A549 (cell line): ENCODE measurements at regions not wholly inside any gene's neighbourhood (a gene's known extent, or its start where the extent isn't known, plus 50 kb on each side); places are given as distances from the start of the nearest gene placed in this dataset.
"Not testable (repeated sequence)": the region's sequence is repeated elsewhere in the genome, so short reads cannot be mapped to it uniquely, and the experiment has no call there.

Source experiments
- ATAC-seq, 2 experiments: fragments of 200-7000 bp in 1 of 2; fragments of >200 bp in 1 of 2; cut with Nextera tagmentation in 1 of 2; cut with Tn5 transposase in 1 of 2; 3 replicates each; pipeline versions ENCODE4 v1.8.0 to v1.9.1; 2018 to 2020; ENCODE audit warnings: mild to moderate bottlenecking in 1 of 2, moderate library complexity in 1 of 2
- CTCF ChIA-PET: fragments of 300-600 bp; sonication (Branson Sonifier 250); formaldehyde crosslinking; extraction: SDS; loops from one replicate; lab custom pipeline; 2021; ENCODE audit warnings: antibody characterized with exemption, inconsistent platforms; lab: Yijun Ruan, JAX
- POLR2A ChIA-PET: fragments of 350-600 bp; formaldehyde crosslinking; extraction: SDS; loops from one replicate; lab custom pipeline; 2021; ENCODE audit warnings: antibody characterized with exemption, inconsistent platforms; lab: Yijun Ruan, JAX
- DNase-seq, 2 experiments: peaks; one replicate each; pipeline versions ENCODE4 v3.0.0 to v3.0.0-alpha.2; 2011 to 2016; ENCODE audit warnings: low read depth in 1 of 2, low spot score in 1 of 2
- FAIRE-seq: peaks from 2 replicates; lab custom pipeline; 2011; peaks lifted over from hg19 to GRCh38; lab: Jason Lieb, UNC
- H3K27ac ChIP-seq, 2 experiments: fragments of >200 bp; sonication (Bioruptor Twin); formaldehyde crosslinking; 3 replicates each; pipeline ENCODE4 v1.5.1; 2016 to 2017
- H3K4me1 ChIP-seq: fragments of >200 bp; sonication (Bioruptor Twin); formaldehyde crosslinking; 3 replicates; pipeline ENCODE4 v1.6.1; 2016
- H3K4me2 ChIP-seq: fragments of >200 bp; sonication (Bioruptor Twin); formaldehyde crosslinking; 3 replicates; pipeline ENCODE4 v1.6.1; 2016
- H3K4me3 ChIP-seq: fragments of >200 bp; sonication (Bioruptor Twin); formaldehyde crosslinking; 3 replicates; pipeline ENCODE4 v1.5.1; 2016
- H3K9me3 ChIP-seq: fragments of >200 bp; sonication (Bioruptor Twin); formaldehyde crosslinking; 3 replicates; pipeline ENCODE4 v1.6.1; 2016
- ATOH8 ChIP-seq: fragments of 250-450 bp; sonication (Bioruptor Pico); IDR thresholded peaks from 2 replicates; pipeline ENCODE4 v1.5.0; 2020; ENCODE audit warnings: low read depth, mild to moderate bottlenecking, moderate library complexity
- CEBPB ChIP-seq, 2 experiments: fragments of >200 bp in 1 of 2; sonication (Bioruptor Twin) in 1 of 2; formaldehyde crosslinking in 1 of 2; IDR thresholded peaks; 2 replicates each; pipeline ENCODE4 v1.6.1; 2012 to 2016
- CHD4 ChIP-seq: fragments of 200-600 bp; sonication (generic); IDR thresholded peaks from 2 replicates; pipeline ENCODE4 v1.6.1; 2016; ENCODE audit warnings: antibody characterized with exemption, mild to moderate bottlenecking, borderline replicate concordance
- EHMT2 ChIP-seq: fragments of 200-600 bp; sonication (generic); IDR thresholded peaks from 2 replicates; pipeline ENCODE4 v1.6.1; 2016; ENCODE audit warnings: antibody characterized with exemption, low read depth, mild to moderate bottlenecking, moderate library complexity
- HDAC2 ChIP-seq: fragments of 200-600 bp; sonication (generic); IDR thresholded peaks from 2 replicates; pipeline ENCODE4 v1.6.1; 2016
- HEYL ChIP-seq: fragments of 250-450 bp; sonication (Bioruptor Pico); IDR thresholded peaks from 2 replicates; pipeline ENCODE4 v1.8.0; 2021; ENCODE audit warnings: mild to moderate bottlenecking, moderate library complexity
- HOXA7 ChIP-seq: fragments of 250-450 bp; sonication (Bioruptor Pico); IDR thresholded peaks from 2 replicates; pipeline ENCODE4 v1.5.0; 2020; ENCODE audit warnings: mild to moderate bottlenecking, moderate library complexity
- HOXB5 ChIP-seq: fragments of 250-450 bp; sonication (Bioruptor Pico); IDR thresholded peaks from 2 replicates; pipeline ENCODE4 v1.5.0; 2020; ENCODE audit warnings: mild to moderate bottlenecking, moderate library complexity
- KDM1A ChIP-seq: fragments of 200-600 bp; sonication (generic); IDR thresholded peaks from 2 replicates; pipeline ENCODE4 v1.6.1; 2016; ENCODE audit warnings: low read depth, mild to moderate bottlenecking
- MAFK ChIP-seq: fragments of 450-650 bp; IDR thresholded peaks from 2 replicates; pipeline ENCODE4 v1.6.1; 2014; ENCODE audit not compliant: partially characterized antibody
- MAX ChIP-seq: IDR thresholded peaks from 2 replicates; pipeline ENCODE4 v1.6.1; 2012
- NR3C1 ChIP-seq: fragments of >200 bp; sonication (Bioruptor Twin); formaldehyde crosslinking; IDR thresholded peaks from 3 replicates; pipeline ENCODE4 v1.6.1; 2017
- POLR2A ChIP-seq: IDR thresholded peaks from 2 replicates; pipeline ENCODE4 v1.6.1; 2012; ENCODE audit warnings: mild to moderate bottlenecking, low read length
- POLR2AphosphoS2 ChIP-seq: conservative IDR thresholded peaks from 2 replicates; pipeline ENCODE4 v1.6.1; 2012; ENCODE audit warnings: low read length, improper control_type of control experiment, inconsistent platforms
- REST ChIP-seq: fragments of 200-600 bp; sonication (generic); IDR thresholded peaks from 2 replicates; pipeline ENCODE4 v1.6.1; 2016; ENCODE audit warnings: antibody characterized with exemption, mild to moderate bottlenecking, moderate library complexity
- RNF2 ChIP-seq: fragments of 200-600 bp; sonication (generic); IDR thresholded peaks from 2 replicates; pipeline ENCODE4 v1.6.1; 2016; ENCODE audit warnings: low read depth, mild to moderate bottlenecking, antibody characterized with exemption, moderate library complexity, borderline replicate concordance
- SMC3 ChIP-seq: fragments of >200 bp; sonication (Bioruptor Twin); formaldehyde crosslinking; IDR thresholded peaks from 3 replicates; pipeline ENCODE4 v1.6.1; 2018; ENCODE audit warnings: inconsistent platforms
- USF2 ChIP-seq: fragments of 450-650 bp; IDR thresholded peaks from 2 replicates; pipeline ENCODE4 v1.6.1; 2014; ENCODE audit warnings: antibody characterized with exemption
- ZNF302 ChIP-seq: fragments of 250-450 bp; sonication (Bioruptor Pico); IDR thresholded peaks from 2 replicates; pipeline ENCODE4 v1.9.0; 2021; ENCODE audit warnings: inconsistent platforms, mild to moderate bottlenecking, moderate library complexity
- WGBS: methylation state at CpG from one replicate; pipeline ENCODE4 v1.1.6; 2017; ENCODE audit errors: missing lambda C conversion rate; 5-methylcytosine and 5-hydroxymethylcytosine counted together

- ChIA-PET CTCF (no interaction called here), POLR2A (no interaction called here)
- FAIRE-seq: no peak
- WGBS: 85% methylated on average over 3 of the region's 3 CpGs
- no peak overlapping the region for H3K27ac ChIP-seq
- no peaks in the 10 kb centered on the region for H3K4me1 ChIP-seq
- no peak overlapping the region for H3K4me2 ChIP-seq
- H3K9me3 ChIP-seq: no peaks in the 10 kb centered on the region
- TF ChIP-seq CEBPB (IDR thresholded peaks at IDR 0.05) (peak in 1 of 2 experiments; percentile 58; a peak in 3 of 4 replicates), KDM1A (no peak)
- TF ChIP-seq, all 56 proteins: peak for 1
- DNase-seq (peak in 1 of 2 experiments; percentile 2), ATAC-seq (no peak)
- H3K4me3 ChIP-seq: no peak overlapping the region
Measured at GRCh38 chr4:121594796-121595526, 101.8 kb downstream of the ANXA5 start.

GRCh38 chr4:121593760-121594159 lies 103.0 kb downstream of the ANXA5 start:
- TF ChIP-seq MAFK (peak; percentile 58), HDAC2 (no peak), POLR2AphosphoS2 (no peak), POLR2A (no peak)
- no peak for FAIRE-seq
- no peak for ATAC-seq

GRCh38 chr4:121592257-121592656 lies 104.5 kb downstream of the ANXA5 start:
- FAIRE-seq, CTCF ChIA-PET, H3K4me2 ChIP-seq, POLR2A ChIA-PET, DNase-seq, H3K9me3 ChIP-seq, H3K27ac ChIP-seq, H3K4me3 ChIP-seq, H3K4me1 ChIP-seq, ATAC-seq: not testable (repeated sequence)
- WGBS: 0% methylated on average over 3 of the region's 3 CpGs

More at GRCh38 chr4:121593760-121594159, 103.0 kb downstream of the ANXA5 start:
- ChIA-PET CTCF (no interaction called here), POLR2A (no interaction called here)
- H3K4me1 ChIP-seq: no peaks in the 10 kb centered on the region
- H3K9me3 ChIP-seq: no peaks in the 10 kb centered on the region
- no peak overlapping the region for H3K27ac ChIP-seq
- H3K4me3 ChIP-seq: no peak overlapping the region
- no peak overlapping the region for H3K4me2 ChIP-seq
- DNase-seq: no peak

GRCh38 chr4:121584836-121585235 lies 111.9 kb downstream of the ANXA5 start:
- no peak for DNase-seq
- ChIA-PET CTCF (no interaction called here), POLR2A (no interaction called here)
- no peaks in the 10 kb centered on the region for H3K4me1 ChIP-seq
- no peak overlapping the region for H3K4me3 ChIP-seq
- WGBS: 3% methylated on average over 1 of the region's 1 CpG
- no peak for TF ChIP-seq HEYL (CRISPR knock-in tag)
- no peak for TF ChIP-seq CHD4
- TF ChIP-seq, all 56 proteins: peak for 0
- H3K27ac ChIP-seq: no peak overlapping the region
- H3K9me3 ChIP-seq: no peaks in the 10 kb centered on the region
- ATAC-seq: no peak
- no peak for FAIRE-seq
- no peak overlapping the region for H3K4me2 ChIP-seq

- CTCF ChIA-PET: no interaction called here
- FAIRE-seq (no peak), ATAC-seq (no peak), DNase-seq (no peak)
- POLR2A ChIA-PET: no interaction called here
- no peak for TF ChIP-seq ATOH8 (CRISPR knock-in tag)
- TF ChIP-seq CHD4: no peak
- no peak for TF ChIP-seq SMC3
- TF ChIP-seq NR3C1: no peak
- no peak for TF ChIP-seq HOXB5 (CRISPR knock-in tag)
- no peak for TF ChIP-seq CEBPB (IDR thresholded peaks at IDR 0.05)
- TF ChIP-seq MAFK: no peak
- no peak for TF ChIP-seq ZNF302 (CRISPR knock-in tag)
- TF ChIP-seq HEYL (CRISPR knock-in tag): no peak
- no peak for TF ChIP-seq REST
- no peak for TF ChIP-seq EHMT2
- TF ChIP-seq USF2: no peak
- TF ChIP-seq HOXA7 (CRISPR knock-in tag): no peak
- TF ChIP-seq MAX: no peak
- TF ChIP-seq POLR2AphosphoS2: no peak
- no peak for TF ChIP-seq RNF2
- TF ChIP-seq POLR2A: no peak
- Histone ChIP-seq H3K9me3 (no peaks in the 10 kb centered on the region), H3K27ac (no peak overlapping the region), H3K4me1 (no peaks in the 10 kb centered on the region), H3K4me2 (no peak overlapping the region), H3K4me3 (no peak overlapping the region)
- WGBS: 28% methylated on average over 3 of the region's 3 CpGs
Measured at GRCh38 chr4:121583396-121583795, 113.4 kb downstream of the ANXA5 start.
